ENCODE measurements at regions not wholly inside any gene's neighbourhood (a gene's known extent, or its start where the extent isn't known, plus 50 kb on each side); places are given as distances from the start of the nearest gene placed in this dataset.

GRCh38 chr12:92276276-92276675 is 130.6 kb upstream of the BTG1 start:
- TF ChIP-seq, protein P1, sequence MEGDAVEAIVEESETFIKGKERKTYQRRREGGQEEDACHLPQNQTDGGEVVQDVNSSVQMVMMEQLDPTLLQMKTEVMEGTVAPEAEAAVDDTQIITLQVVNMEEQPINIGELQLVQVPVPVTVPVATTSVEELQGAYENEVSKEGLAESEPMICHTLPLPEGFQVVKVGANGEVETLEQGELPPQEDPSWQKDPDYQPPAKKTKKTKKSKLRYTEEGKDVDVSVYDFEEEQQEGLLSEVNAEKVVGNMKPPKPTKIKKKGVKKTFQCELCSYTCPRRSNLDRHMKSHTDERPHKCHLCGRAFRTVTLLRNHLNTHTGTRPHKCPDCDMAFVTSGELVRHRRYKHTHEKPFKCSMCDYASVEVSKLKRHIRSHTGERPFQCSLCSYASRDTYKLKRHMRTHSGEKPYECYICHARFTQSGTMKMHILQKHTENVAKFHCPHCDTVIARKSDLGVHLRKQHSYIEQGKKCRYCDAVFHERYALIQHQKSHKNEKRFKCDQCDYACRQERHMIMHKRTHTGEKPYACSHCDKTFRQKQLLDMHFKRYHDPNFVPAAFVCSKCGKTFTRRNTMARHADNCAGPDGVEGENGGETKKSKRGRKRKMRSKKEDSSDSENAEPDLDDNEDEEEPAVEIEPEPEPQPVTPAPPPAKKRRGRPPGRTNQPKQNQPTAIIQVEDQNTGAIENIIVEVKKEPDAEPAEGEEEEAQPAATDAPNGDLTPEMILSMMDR (IDR thresholded peaks at IDR 0.05; ENCODE audit: poor library complexity, severe bottlenecking), result no peak
- DNase-seq (ENCODE audit: low spot score) (no peak), ATAC-seq (ENCODE audit: low read depth) (no peak)

DNA sequence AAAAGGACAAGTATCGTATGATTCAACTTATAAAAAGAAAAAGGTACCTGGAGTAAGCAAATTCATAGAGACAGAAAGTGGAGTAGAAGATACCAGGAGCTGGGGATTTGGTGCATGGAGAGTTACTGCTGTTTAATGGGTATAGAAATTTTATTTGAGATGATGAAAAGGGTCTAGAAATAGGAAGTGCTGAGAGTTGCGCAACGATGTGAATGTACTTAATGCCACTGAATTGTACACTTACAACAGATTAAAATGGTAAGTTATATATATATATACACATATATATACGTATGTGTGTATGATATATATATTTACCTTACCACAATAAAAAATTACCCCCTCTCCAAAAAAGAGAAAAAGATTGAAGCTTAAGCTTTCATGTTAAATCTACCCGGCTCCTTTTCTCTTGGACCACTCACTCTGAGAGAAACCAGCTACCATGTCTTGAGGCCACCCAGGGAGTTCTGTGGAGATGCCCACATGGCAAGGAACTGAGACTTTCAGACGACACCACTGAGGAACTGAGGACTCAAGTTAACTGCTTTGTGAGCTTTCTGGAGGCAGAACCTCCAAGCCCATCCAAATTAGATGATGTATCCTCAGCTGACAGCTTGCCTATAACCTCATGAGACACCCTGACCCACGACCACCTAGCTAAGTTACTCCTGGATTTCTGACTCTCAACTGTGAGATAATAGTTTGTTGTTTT is 130.0 kb upstream of the BTG1 start:
- no peaks in the 10 kb centered on the region for H3K9me3 ChIP-seq (ENCODE audit: severe bottlenecking)
- H3K4me1 ChIP-seq (ENCODE audit: insufficient read depth, poor library complexity, severe bottlenecking), result peaks cover 17% of the 10 kb centered on the region
- TF ChIP-seq, protein P1 (IDR thresholded peaks at IDR 0.05; ENCODE audit: poor library complexity, severe bottlenecking), result no peak
- no peaks in the 10 kb centered on the region for H3K27me3 ChIP-seq (ENCODE audit: insufficient read depth, poor library complexity, severe bottlenecking)
- H3K27ac ChIP-seq (ENCODE audit: poor library complexity, severe bottlenecking), result no peak overlapping the region
- no peak overlapping the region for H3K4me3 ChIP-seq (ENCODE audit: severe bottlenecking)
- DNase-seq (ENCODE audit: low spot score), result no peak
- no peak for ATAC-seq (ENCODE audit: low read depth)
- H3K36me3 ChIP-seq (ENCODE audit: low read depth), result no peaks in the 10 kb centered on the region

More at GRCh38 chr12:92276276-92276675, 130.6 kb upstream of the BTG1 start:
- no peaks in the 10 kb centered on the region for H3K36me3 ChIP-seq (ENCODE audit: low read depth)
- H3K27me3 ChIP-seq (ENCODE audit: insufficient read depth, poor library complexity, severe bottlenecking), result no peaks in the 10 kb centered on the region
- no peak overlapping the region for H3K4me3 ChIP-seq (ENCODE audit: severe bottlenecking)
- peaks cover 17% of the 10 kb centered on the region for H3K4me1 ChIP-seq (ENCODE audit: insufficient read depth, poor library complexity, severe bottlenecking)
- H3K27ac ChIP-seq (ENCODE audit: poor library complexity, severe bottlenecking), result no peak overlapping the region
- H3K9me3 ChIP-seq (ENCODE audit: severe bottlenecking), result no peaks in the 10 kb centered on the region

DNA sequence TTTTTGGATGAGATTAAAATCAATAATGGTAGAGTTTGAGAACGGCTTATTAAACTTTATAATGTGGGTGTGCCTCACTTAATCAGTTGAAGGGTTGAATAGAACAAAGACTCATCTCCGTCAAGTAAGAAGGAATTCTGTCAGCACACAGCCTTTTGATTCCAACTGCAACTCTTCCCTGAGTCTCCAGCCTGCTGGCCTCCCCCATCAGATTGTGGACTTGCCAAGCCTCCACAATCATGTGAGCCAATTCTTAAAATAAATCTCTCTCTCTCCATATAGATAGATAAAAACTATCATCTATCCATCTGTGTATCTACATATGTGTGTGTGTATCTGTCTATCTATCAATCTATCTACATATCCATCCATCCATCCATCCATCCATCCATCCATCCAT is 127.4 kb upstream of the BTG1 start:
- Histone ChIP-seq H3K4me1 (ENCODE audit: insufficient read depth, poor library complexity, severe bottlenecking) (peaks cover 17% of the 10 kb centered on the region), H3K27ac (ENCODE audit: poor library complexity, severe bottlenecking) (no peak overlapping the region), H3K36me3 (ENCODE audit: low read depth) (no peaks in the 10 kb centered on the region), H3K4me3 (ENCODE audit: severe bottlenecking) (no peak overlapping the region), H3K9me3 (ENCODE audit: severe bottlenecking) (no peaks in the 10 kb centered on the region), H3K27me3 (ENCODE audit: insufficient read depth, poor library complexity, severe bottlenecking) (no peaks in the 10 kb centered on the region)
- TF ChIP-seq, protein P1 (IDR thresholded peaks at IDR 0.05; ENCODE audit: poor library complexity, severe bottlenecking), result no peak
- ATAC-seq (ENCODE audit: low read depth) (no peak), DNase-seq (ENCODE audit: low spot score) (no peak)

GRCh38 chr12:92272061-92272964 is 126.7 kb upstream of the BTG1 start:
- no peak overlapping the region for H3K27ac ChIP-seq (ENCODE audit: poor library complexity, severe bottlenecking)

More at GRCh38 chr12:92272061-92272964, 126.7 kb upstream of the BTG1 start:
- no peak overlapping the region for H3K4me3 ChIP-seq (ENCODE audit: severe bottlenecking)
- H3K27me3 ChIP-seq (ENCODE audit: insufficient read depth, poor library complexity, severe bottlenecking), result no peaks in the 10 kb centered on the region
- peak; percentile 53 for ATAC-seq (ENCODE audit: low read depth)
- peaks cover 17% of the 10 kb centered on the region for H3K4me1 ChIP-seq (ENCODE audit: insufficient read depth, poor library complexity, severe bottlenecking)
- no peaks in the 10 kb centered on the region for H3K36me3 ChIP-seq (ENCODE audit: low read depth)
- peak; percentile 60 for DNase-seq (ENCODE audit: low spot score)
- no peaks in the 10 kb centered on the region for H3K9me3 ChIP-seq (ENCODE audit: severe bottlenecking)
- TF ChIP-seq, protein P1 (IDR thresholded peaks at IDR 0.05; ENCODE audit: poor library complexity, severe bottlenecking), result no peak
